ENCODE measurements at regions not wholly inside any gene's neighbourhood (a gene's known extent, or its start where the extent isn't known, plus 50 kb on each side); places are given as distances from the start of the nearest gene placed in this dataset.

DNA sequence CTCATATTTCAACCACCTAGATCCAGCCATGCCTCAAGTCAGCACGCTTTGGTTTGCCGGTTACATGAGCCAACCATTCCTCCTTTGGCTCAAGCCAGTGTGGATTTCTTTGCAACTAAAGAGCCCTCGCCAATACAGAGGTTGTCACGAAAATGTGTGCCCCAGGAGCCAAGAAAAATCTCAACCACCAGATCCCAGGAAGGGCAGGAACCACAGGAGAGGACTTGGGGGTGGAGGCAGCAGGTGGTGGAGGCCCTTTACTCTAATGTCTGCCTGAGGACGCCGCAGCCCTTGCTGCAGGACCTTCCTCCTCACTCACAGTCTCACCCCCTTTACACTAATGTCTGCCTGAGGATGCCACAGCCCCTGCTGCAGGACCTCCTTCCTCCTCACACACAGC lies 144.8 kb upstream of the PHACTR3 start:
- ChIA-PET CTCF (interaction anchor here (2.4 kb wide), 1 partner anchor 36 kb away, joined by 11 read pairs; no protein-coding TSS in a partner anchor), POLR2A (no interaction called here)
- peaks cover 0 to 7% of the 10 kb centered on the region in 2 experiments; a peak in 1 of 4 replicates for H3K4me1 ChIP-seq (ENCODE audit: control insufficient read depth in 1 of 2, insufficient read depth in 2 of 2, low read depth in 1 of 2, low read length in 1 of 2)
- TF ChIP-seq, protein P1, sequence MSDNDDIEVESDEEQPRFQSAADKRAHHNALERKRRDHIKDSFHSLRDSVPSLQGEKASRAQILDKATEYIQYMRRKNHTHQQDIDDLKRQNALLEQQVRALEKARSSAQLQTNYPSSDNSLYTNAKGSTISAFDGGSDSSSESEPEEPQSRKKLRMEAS (IDR thresholded peaks at IDR 0.05; ENCODE audit: low read depth): no peak
- TF ChIP-seq NRF1 (IDR thresholded peaks at IDR 0.05; ENCODE audit: low read depth, low read length): no peak
- TF ChIP-seq FOXJ3 (CRISPR knock-in tag; IDR thresholded peaks at IDR 0.05): no peak
- no peak for TF ChIP-seq MEF2A (IDR thresholded peaks at IDR 0.05; ENCODE audit: borderline replicate concordance, low read depth)
- TF ChIP-seq, protein P2, sequence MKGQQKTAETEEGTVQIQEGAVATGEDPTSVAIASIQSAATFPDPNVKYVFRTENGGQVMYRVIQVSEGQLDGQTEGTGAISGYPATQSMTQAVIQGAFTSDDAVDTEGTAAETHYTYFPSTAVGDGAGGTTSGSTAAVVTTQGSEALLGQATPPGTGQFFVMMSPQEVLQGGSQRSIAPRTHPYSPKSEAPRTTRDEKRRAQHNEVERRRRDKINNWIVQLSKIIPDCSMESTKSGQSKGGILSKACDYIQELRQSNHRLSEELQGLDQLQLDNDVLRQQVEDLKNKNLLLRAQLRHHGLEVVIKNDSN (IDR thresholded peaks at IDR 0.05; ENCODE audit: borderline replicate concordance, low read depth): no peak
- no peak for TF ChIP-seq FOSL2 (IDR thresholded peaks at IDR 0.05; ENCODE audit: borderline replicate concordance, low read depth)
- no peak for TF ChIP-seq RCOR1 (IDR thresholded peaks at IDR 0.05; ENCODE audit: low read length)
- TF ChIP-seq, protein P3, sequence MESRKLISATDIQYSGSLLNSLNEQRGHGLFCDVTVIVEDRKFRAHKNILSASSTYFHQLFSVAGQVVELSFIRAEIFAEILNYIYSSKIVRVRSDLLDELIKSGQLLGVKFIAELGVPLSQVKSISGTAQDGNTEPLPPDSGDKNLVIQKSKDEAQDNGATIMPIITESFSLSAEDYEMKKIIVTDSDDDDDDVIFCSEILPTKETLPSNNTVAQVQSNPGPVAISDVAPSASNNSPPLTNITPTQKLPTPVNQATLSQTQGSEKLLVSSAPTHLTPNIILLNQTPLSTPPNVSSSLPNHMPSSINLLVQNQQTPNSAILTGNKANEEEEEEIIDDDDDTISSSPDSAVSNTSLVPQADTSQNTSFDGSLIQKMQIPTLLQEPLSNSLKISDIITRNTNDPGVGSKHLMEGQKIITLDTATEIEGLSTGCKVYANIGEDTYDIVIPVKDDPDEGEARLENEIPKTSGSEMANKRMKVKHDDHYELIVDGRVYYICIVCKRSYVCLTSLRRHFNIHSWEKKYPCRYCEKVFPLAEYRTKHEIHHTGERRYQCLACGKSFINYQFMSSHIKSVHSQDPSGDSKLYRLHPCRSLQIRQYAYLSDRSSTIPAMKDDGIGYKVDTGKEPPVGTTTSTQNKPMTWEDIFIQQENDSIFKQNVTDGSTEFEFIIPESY (IDR thresholded peaks at IDR 0.05; ENCODE audit: borderline replicate concordance, low read depth): no peak
- TF ChIP-seq RXRA (IDR thresholded peaks at IDR 0.05; ENCODE audit: borderline replicate concordance, low read depth): no peak
- no peak for TF ChIP-seq GABPA (IDR thresholded peaks at IDR 0.05; ENCODE audit: low read depth)
- TF ChIP-seq EP300 (IDR thresholded peaks at IDR 0.05; ENCODE audit: borderline replicate concordance in 1 of 2, low read depth in 1 of 2, low read length in 1 of 2): no peak
- no peak for TF ChIP-seq EZH2phosphoT487 (IDR thresholded peaks at IDR 0.05; ENCODE audit: borderline replicate concordance, low read depth)
- no peak for TF ChIP-seq MXI1 (IDR thresholded peaks at IDR 0.05; ENCODE audit: low read depth, low read length)
- TF ChIP-seq SIN3A (IDR thresholded peaks at IDR 0.05; ENCODE audit: borderline replicate concordance, low read depth, low read length): no peak
- no peak for TF ChIP-seq JUND (IDR thresholded peaks at IDR 0.05)
- no peak for TF ChIP-seq TAF1 (IDR thresholded peaks at IDR 0.05; ENCODE audit: borderline replicate concordance, low read depth, low read length)
- TF ChIP-seq TEAD4 (IDR thresholded peaks at IDR 0.05; ENCODE audit: borderline replicate concordance, insufficient read depth): no peak
- TF ChIP-seq, protein P4, sequence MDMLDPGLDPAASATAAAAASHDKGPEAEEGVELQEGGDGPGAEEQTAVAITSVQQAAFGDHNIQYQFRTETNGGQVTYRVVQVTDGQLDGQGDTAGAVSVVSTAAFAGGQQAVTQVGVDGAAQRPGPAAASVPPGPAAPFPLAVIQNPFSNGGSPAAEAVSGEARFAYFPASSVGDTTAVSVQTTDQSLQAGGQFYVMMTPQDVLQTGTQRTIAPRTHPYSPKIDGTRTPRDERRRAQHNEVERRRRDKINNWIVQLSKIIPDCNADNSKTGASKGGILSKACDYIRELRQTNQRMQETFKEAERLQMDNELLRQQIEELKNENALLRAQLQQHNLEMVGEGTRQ (IDR thresholded peaks at IDR 0.05; ENCODE audit: borderline replicate concordance, low read depth, low read length): no peak
- no peak for TF ChIP-seq SMC3 (IDR thresholded peaks at IDR 0.05; ENCODE audit: low read depth, low read length)
- no peaks in the 10 kb centered on the region for H3F3A ChIP-seq (replicated peaks; ENCODE audit: insufficient read depth)
- H3K9me2 ChIP-seq: no peaks in the 10 kb centered on the region
- H3K9me3 ChIP-seq: no peaks in the 10 kb centered on the region
- H4K20me1 ChIP-seq (ENCODE audit: insufficient read depth): no peaks in the 10 kb centered on the region
- H2AFZ ChIP-seq (ENCODE audit: low read depth): no peak overlapping the region
- H3K27ac ChIP-seq (ENCODE audit: low read depth in 2 of 2, low read length in 1 of 2): no peak overlapping the region
- no peak for DNase-seq
- no peak overlapping the region for H3K4me2 ChIP-seq
- H3K4me3 ChIP-seq (ENCODE audit: low read depth in 2 of 2, low read length in 1 of 2): no peak overlapping the region
- no peaks in the 10 kb centered on the region for H3K36me3 ChIP-seq (replicated peaks in 1 of 2; ENCODE audit: control insufficient read depth in 1 of 2, insufficient read depth in 2 of 2, low read length in 1 of 2)
- H3K9ac ChIP-seq: no peak overlapping the region
- WGBS (ENCODE audit: low lambda C conversion rate): 57% methylated on average over 5 of the region's 6 CpGs
- no peaks in the 10 kb centered on the region for H3K27me3 ChIP-seq (ENCODE audit: insufficient read depth)
- H3K79me2 ChIP-seq (ENCODE audit: insufficient read depth): no peaks in the 10 kb centered on the region
